ENCODE measurements at regions not wholly inside any gene's neighbourhood (a gene's known extent, or its start where the extent isn't known, plus 50 kb on each side); places are given as distances from the start of the nearest gene placed in this dataset.

DNA sequence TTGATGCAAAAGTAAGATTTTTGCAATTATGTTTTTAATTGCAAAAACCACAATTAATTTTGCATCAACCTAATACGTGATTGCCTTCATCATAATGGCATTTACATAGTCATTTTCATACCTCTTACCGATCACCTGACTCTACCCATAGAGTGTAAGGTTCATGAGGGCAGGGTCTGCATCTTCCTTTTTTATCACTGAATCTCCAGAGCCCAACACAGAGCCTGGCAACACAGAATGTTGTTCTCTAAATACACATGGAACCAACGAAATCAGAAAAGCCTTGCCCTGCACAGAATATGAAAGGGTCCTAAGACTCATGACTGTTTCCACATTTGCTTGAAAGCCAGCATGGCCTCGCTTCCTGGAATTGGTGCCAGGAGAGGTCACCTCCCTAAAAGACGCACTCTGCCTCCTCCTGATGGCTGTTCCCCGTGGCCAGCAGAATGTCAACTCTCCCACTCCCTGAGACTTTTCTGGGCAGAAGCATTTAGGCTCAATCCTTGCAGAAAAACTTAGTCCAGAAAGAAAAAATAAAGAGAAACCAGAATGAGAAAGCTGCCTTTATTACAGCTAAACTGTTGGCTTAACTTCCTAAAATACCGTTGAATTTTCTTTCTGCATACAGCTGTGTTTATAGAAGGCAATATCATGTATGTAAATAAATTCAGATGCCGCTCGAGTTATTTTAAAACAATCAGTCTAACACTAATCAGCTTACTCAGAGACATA, 327.8 kb upstream of the MAF start:
- WGBS: 54% methylated on average over 9 of the region's 9 CpGs
- no peak for TF ChIP-seq CTCF (IDR thresholded peaks at IDR 0.05)
- no peak for TF ChIP-seq POLR2A (IDR thresholded peaks at IDR 0.05)
- no peak for TF ChIP-seq POLR2AphosphoS5 (IDR thresholded peaks at IDR 0.05)
- H3K36me3 ChIP-seq: no peaks in the 10 kb centered on the region
- intact Hi-C loops (cut with DNase I): no loop called here
- H3K27ac ChIP-seq: no peak overlapping the region
- no peak overlapping the region for H3K4me3 ChIP-seq
- H3K27me3 ChIP-seq (replicated peaks; ENCODE audit: insufficient read depth): no peaks in the 10 kb centered on the region
- no peaks in the 10 kb centered on the region for H3K4me1 ChIP-seq (replicated peaks)
- no peaks in the 10 kb centered on the region for H3K9me3 ChIP-seq
- DNase-seq (ENCODE audit: low spot score): no peak

DNA sequence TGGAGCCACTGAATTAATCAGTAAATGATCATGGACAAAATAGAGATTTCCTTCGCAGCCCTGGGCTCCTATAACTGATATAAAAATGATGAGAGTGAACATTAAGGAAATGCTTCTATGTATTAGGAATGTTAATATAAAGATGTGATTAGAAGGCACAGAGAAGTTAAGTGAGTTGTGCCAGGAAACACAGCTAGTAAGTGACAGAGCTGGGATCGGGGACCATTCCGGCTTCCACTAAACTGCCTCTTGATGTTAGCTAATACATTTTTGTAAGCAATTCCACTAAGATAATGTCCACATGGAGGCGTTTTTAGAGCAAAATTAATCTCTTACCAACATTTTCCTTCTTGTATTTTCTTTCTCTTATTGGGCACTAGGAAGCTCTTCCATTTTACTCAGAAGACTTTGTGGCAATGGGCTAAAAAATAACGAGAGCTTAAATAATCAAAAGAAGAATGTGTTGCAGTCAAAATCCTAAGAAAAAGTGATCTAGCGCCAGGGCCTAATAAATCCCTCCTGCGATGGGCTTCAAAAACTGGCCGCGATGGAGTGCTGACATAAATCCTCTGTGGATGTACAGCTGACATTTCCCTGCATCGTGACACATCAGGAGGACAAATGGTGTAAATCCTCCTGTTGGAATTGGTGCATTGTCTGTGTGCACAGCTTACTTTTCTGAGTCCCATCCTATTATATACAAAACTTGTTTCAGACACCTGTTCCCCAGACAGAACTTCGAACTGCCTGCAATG, 326.1 kb upstream of the MAF start:
- H3K4me3 ChIP-seq: no peak overlapping the region
- 83% methylated on average over 11 of the region's 11 CpGs for WGBS
- no peaks in the 10 kb centered on the region for H3K4me1 ChIP-seq (replicated peaks)
- TF ChIP-seq CTCF (IDR thresholded peaks at IDR 0.05): no peak
- no peak overlapping the region for H3K27ac ChIP-seq
- no peaks in the 10 kb centered on the region for H3K9me3 ChIP-seq
- DNase-seq (ENCODE audit: low spot score): no peak
- intact Hi-C loops (cut with DNase I): no loop called here
- no peaks in the 10 kb centered on the region for H3K27me3 ChIP-seq (replicated peaks; ENCODE audit: insufficient read depth)
- no peaks in the 10 kb centered on the region for H3K36me3 ChIP-seq

GRCh38 chr16:79923431-79923830, 322.9 kb upstream of the MAF start:
- H3K4me3 ChIP-seq: no peak overlapping the region
- intact Hi-C loops (cut with DNase I): no loop called here
- no peaks in the 10 kb centered on the region for H3K9me3 ChIP-seq
- DNase-seq (ENCODE audit: low spot score): no peak
- TF ChIP-seq CTCF (IDR thresholded peaks at IDR 0.05) (no peak), POLR2AphosphoS5 (IDR thresholded peaks at IDR 0.05) (no peak), POLR2A (IDR thresholded peaks at IDR 0.05) (no peak)
- 93% methylated on average over 3 of the region's 3 CpGs for WGBS
- H3K27ac ChIP-seq: no peak overlapping the region
- H3K27me3 ChIP-seq (replicated peaks; ENCODE audit: insufficient read depth): no peaks in the 10 kb centered on the region
- no peaks in the 10 kb centered on the region for H3K4me1 ChIP-seq (replicated peaks)
- H3K36me3 ChIP-seq: no peaks in the 10 kb centered on the region

DNA sequence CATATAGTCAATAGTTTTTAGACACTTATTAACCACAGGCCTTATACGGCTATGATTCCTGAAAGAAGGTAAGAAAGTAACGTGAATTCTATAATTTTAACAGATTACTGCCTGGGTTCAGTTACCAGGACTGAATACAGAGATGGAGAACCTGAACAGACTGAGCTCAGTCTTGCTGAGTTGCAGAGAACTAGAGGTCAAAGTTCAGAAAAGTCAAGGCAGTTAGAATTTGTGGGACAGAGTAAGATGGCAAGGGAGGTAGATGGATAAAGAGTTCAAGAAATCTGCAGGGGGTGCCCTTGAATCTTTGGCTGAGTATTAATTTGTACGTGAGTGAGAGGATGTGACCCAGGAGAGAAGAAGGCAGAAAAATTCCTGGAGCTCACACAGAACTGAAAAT, 320.1 kb upstream of the MAF start:
- no peak for DNase-seq (ENCODE audit: low spot score)
- WGBS: 96% methylated on average over 3 of the region's 3 CpGs
- H3K36me3 ChIP-seq: no peaks in the 10 kb centered on the region
- no peaks in the 10 kb centered on the region for H3K9me3 ChIP-seq
- no peak overlapping the region for H3K27ac ChIP-seq
- TF ChIP-seq CTCF (IDR thresholded peaks at IDR 0.05) (no peak), POLR2A (IDR thresholded peaks at IDR 0.05) (no peak), POLR2AphosphoS5 (IDR thresholded peaks at IDR 0.05) (no peak)
- intact Hi-C loops (cut with DNase I): no loop called here
- H3K27me3 ChIP-seq (replicated peaks; ENCODE audit: insufficient read depth): no peaks in the 10 kb centered on the region
- no peak overlapping the region for H3K4me3 ChIP-seq
- no peaks in the 10 kb centered on the region for H3K4me1 ChIP-seq (replicated peaks)

GRCh38 chr16:79918916-79919315, 318.4 kb upstream of the MAF start:
- intact Hi-C loops (cut with DNase I): no loop called here
- H3K4me3 ChIP-seq: no peak overlapping the region
- H3K4me1 ChIP-seq (replicated peaks): no peaks in the 10 kb centered on the region
- TF ChIP-seq CTCF (IDR thresholded peaks at IDR 0.05): no peak
- TF ChIP-seq POLR2AphosphoS5 (IDR thresholded peaks at IDR 0.05): no peak
- no peak overlapping the region for H3K27ac ChIP-seq
- DNase-seq (ENCODE audit: low spot score): no peak
- no peaks in the 10 kb centered on the region for H3K36me3 ChIP-seq
- H3K9me3 ChIP-seq: no peaks in the 10 kb centered on the region
- no peaks in the 10 kb centered on the region for H3K27me3 ChIP-seq (replicated peaks; ENCODE audit: insufficient read depth)
- 32% methylated on average over 3 of the region's 3 CpGs for WGBS
